Mononuclear cell (primary cell): ENCODE measurements at regions not wholly inside any gene's neighbourhood (a gene's known extent, or its start where the extent isn't known, plus 50 kb on each side); places are given as distances from the start of the nearest gene placed in this dataset.

Experiments used
- H3K27me3 ChIP-seq: 2 replicates; pipeline ENCODE4 v1.6.0; 2011; ENCODE audit warnings: low read length, control low read depth; ENCODE audit not compliant: insufficient read depth
- H3K4me1 ChIP-seq: 2 replicates; pipeline ENCODE4 v1.5.1; 2011; ENCODE audit warnings: mild to moderate bottlenecking, low read length, control low read depth; ENCODE audit not compliant: insufficient read depth
- H3K4me3 ChIP-seq: 2 replicates; pipeline ENCODE4 v1.5.1; 2011; ENCODE audit warnings: mild to moderate bottlenecking, low read length, moderate library complexity
- H3K9me3 ChIP-seq: 2 replicates; pipeline ENCODE4 v1.5.1; 2011; ENCODE audit warnings: low read depth, mild to moderate bottlenecking, control low read depth, low read length

DNA sequence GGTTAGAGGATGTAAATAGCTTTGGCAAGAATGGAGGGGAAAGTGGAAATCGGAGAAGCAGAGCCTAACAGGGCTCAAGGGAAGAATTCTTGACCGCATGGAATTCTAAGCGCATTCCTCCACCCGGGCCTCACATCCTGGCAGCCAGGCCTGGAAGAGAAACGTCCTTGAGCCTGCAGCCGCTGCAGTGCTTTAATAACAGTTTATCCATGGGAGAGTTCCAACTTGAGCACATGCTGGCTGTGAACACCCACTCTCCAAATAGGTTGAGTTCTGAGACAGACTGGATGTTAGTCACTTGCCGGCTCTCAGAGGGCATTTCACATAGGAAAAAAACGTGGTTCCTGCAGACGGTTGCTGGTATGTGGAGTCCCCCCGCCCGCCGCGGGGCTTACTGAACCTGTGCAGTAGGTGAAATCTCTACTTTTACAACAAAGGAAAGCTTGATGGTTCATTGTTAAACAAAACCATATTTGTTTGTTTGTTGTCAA is 61.4 kb upstream of the STEAP1B start:
- Histone ChIP-seq H3K27me3 (peaks cover 19% of the 10 kb centered on the region), H3K4me1 (peaks cover 41% of the 10 kb centered on the region), H3K4me3 (no peak overlapping the region), H3K9me3 (no peaks in the 10 kb centered on the region)

DNA sequence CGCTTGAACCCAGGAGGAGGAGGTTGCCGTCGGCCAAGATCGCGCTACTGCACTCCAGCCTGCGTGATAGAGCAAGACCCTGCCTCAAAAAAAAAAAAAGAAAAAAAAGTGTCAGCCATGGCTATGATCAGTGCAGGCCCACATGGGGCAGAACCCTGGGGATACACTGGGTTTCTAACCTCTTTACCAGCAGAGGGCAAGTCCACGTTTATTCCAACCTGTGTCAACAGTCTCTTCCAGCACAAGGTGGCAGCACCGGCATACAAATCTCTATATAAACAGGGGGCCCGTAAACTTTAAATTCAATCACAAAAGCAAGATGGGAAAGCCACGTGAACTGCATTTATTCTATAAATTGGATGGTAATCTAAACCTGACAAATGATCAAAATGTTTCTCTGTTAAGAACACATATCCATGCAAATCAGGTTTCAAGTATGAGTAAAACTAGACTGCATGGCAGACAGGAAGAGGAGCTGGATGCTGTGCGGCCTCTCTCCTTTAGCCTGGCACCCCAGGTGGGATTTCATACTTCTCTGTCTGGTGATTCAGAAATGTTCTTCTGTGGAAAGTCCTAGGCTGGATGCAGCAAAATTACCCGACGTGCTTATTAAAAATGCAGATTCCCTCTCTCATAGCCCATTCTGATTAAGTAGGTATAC is 60.0 kb upstream of the STEAP1B start:
- Histone ChIP-seq H3K9me3 (no peaks in the 10 kb centered on the region), H3K4me1 (peaks cover 27% of the 10 kb centered on the region), H3K4me3 (no peak overlapping the region), H3K27me3 (peaks cover 19% of the 10 kb centered on the region)

DNA sequence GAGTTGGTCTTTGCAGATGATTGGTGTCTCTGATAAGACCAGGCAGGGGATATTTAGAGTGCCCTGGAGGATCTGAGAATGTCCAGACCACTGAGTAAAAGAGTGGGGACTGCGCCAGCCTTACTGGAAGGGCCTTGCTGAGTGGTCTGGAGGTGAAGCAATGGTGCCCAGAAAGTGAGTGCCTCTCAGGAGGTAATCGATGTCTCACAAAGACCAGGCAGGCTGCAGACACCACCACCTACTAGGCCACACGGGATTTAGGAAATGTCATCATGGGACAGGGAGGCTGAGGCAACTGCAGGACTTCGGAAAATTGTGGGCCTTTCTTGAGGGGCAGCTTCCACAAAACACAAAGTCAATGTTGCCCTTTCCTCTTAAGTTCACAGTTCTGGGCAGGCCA is 57.2 kb upstream of the STEAP1B start:
- Histone ChIP-seq H3K4me3 (no peak overlapping the region), H3K4me1 (peaks cover 3% of the 10 kb centered on the region), H3K9me3 (no peaks in the 10 kb centered on the region), H3K27me3 (no peaks in the 10 kb centered on the region)

- Histone ChIP-seq H3K4me3 (no peak overlapping the region), H3K9me3 (no peaks in the 10 kb centered on the region), H3K4me1 (peaks cover under 1% of the 10 kb centered on the region), H3K27me3 (peaks cover 15% of the 10 kb centered on the region)
Measured at GRCh38 chr7:22555476-22555875, 55.5 kb upstream of the STEAP1B start.

DNA sequence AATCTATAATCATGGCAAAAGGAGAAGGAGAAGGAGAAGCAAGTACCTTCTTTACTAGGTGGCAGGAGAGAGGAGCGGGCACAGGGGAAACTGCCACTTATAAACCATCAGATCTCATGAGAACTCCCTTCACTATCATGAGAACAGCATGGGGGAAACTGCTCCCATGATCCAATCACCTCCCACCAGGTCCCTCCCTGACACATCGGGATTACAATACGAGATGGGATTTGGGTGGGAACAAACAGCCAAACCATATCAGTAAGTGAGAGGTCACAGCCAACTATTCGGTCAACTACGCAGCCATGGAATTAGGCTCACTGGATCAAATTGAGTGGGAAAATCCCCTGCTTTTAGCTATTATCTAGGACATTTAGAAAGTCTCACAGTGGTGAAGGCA is 54.2 kb upstream of the STEAP1B start:
- Histone ChIP-seq H3K27me3 (peaks cover 28% of the 10 kb centered on the region), H3K9me3 (no peaks in the 10 kb centered on the region), H3K4me1 (peaks cover 11% of the 10 kb centered on the region), H3K4me3 (no peak overlapping the region)

DNA sequence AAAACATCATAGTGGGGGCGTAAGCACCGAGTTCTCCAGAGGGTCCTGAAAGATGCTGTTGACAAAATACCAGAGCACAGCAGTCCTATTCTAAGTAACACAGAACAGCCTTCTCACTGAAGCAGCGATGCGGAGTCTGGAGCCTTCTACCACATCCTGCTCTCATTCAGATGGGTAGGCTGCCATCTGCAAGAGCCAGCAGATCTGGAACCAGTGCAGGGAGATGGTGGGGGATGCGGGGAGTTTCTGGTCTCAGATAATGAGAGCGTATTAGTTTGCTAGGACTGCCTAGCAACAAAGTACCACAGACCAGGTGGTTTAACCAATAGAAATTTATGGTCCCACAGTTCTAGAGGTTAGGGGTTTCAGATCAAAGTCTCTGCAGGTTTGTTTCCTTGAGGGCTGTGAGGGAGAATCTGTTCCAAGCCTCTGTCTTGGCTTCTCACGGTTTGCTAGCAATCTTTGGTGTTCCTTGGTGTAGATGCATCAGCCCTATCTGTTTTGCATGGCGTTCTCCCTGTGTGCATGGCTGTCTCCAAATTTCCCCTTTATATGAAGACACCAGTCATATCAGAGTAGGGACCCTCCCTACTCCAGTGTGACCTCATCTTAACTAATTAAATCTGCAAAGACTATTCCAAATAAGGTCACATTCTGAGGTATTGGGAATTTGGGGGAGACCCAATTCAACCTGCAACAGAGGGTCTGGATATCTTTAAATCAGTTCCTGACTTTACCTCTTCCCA is 52.0 kb upstream of the STEAP1B start:
- H3K9me3 ChIP-seq, result no peaks in the 10 kb centered on the region
- peaks cover 11% of the 10 kb centered on the region for H3K4me1 ChIP-seq
- H3K27me3 ChIP-seq, result peaks cover 42% of the 10 kb centered on the region
- H3K4me3 ChIP-seq, result no peak overlapping the region

- H3K9me3 ChIP-seq, result no peaks in the 10 kb centered on the region
- no peak overlapping the region for H3K4me3 ChIP-seq
- peaks cover 47% of the 10 kb centered on the region for H3K27me3 ChIP-seq
- H3K4me1 ChIP-seq, result peaks cover 11% of the 10 kb centered on the region
Measured at GRCh38 chr7:22550514-22551030, 50.6 kb upstream of the STEAP1B start.

DNA sequence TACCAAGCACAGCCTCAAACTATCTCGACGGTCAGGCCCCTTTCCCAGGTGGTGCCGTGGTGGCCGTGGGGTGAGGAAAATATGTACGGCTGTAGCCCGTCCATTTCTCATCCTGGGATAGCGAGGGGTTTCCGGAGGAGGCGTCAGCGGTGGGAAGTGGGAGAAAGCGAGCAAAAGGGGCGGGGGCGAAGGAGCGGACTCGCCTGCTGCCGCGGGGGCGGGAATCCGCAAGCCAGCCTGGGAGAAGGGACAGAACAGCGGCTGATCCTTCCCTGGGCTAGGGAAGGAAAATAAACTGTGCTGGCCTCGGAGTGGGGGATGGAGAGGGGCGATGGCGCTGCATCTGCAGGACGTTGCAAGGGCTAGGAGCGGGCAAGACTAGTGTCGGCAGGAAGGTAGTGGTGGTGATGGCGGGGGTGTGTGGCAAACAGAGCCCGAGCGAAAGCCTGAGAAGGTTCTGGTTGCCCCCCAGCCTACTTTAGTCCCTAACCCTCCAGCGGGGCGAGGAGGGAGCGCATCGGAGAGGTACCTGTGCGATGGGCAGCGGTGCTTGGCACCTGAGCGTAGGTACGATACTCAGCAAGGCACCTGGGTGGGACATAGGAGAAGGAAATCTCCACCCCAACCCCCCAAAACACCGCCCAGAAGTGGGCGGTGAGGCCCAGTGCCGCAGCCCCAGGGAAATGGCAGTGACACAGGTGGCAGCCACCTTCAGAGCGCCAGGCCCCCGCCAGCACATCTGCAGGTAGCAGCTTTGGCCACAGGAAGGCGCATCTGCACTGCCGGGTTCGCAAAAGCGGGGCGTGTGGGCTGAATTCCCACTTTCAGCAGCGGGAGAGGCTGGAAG is 49.9 kb upstream of the STEAP1B start:
- Histone ChIP-seq H3K4me3 (no peak overlapping the region), H3K4me1 (peaks cover 11% of the 10 kb centered on the region), H3K9me3 (no peaks in the 10 kb centered on the region), H3K27me3 (peaks cover 51% of the 10 kb centered on the region)
